SK-N-MC (cell line): ENCODE measurements at regions not wholly inside any gene's neighbourhood (a gene's known extent, or its start where the extent isn't known, plus 50 kb on each side); places are given as distances from the start of the nearest gene placed in this dataset.

ENCODE experiments used
- DNase-seq: peaks from one replicate; pipeline ENCODE4 v3.0.0-alpha.2; 2011; ENCODE audit warnings: low read depth, low spot score
- H3K27ac ChIP-seq: fragments of 200-600 bp; sonication (generic); 2 replicates; pipeline ENCODE4 v1.5.1; 2016; ENCODE audit warnings: mixed run types
- H3K36me3 ChIP-seq: fragments of 200-600 bp; sonication (generic); 2 replicates; pipeline ENCODE4 v1.6.1; 2017; ENCODE audit warnings: antibody characterized with exemption, low read length, mixed read lengths; ENCODE audit not compliant: insufficient read depth
- H3K4me3 ChIP-seq: fragments of 200-600 bp; sonication (generic); 2 replicates; pipeline ENCODE4 v1.5.1; 2016
- H3K9ac ChIP-seq: fragments of 200-600 bp; sonication (generic); 2 replicates; pipeline ENCODE4 v1.8.0; 2017; ENCODE audit warnings: mixed run types, mixed read lengths; ENCODE audit not compliant: insufficient read length
- H3K9me3 ChIP-seq: fragments of 200-600 bp; sonication (generic); 2 replicates; pipeline ENCODE4 v1.6.1; 2017; ENCODE audit warnings: low read depth, mild to moderate bottlenecking, antibody characterized with exemption, low read length, moderate library complexity, mixed read lengths
- EZH2 ChIP-seq: fragments of 200-600 bp; sonication (generic); IDR thresholded peaks from one replicate; pipeline ENCODE4 v1.6.1; 2017; ENCODE audit warnings: antibody characterized with exemption
- FOXP2 ChIP-seq: optimal IDR thresholded peaks from 2 replicates; pipeline ENCODE3; 2011; ENCODE audit warnings: mild to moderate bottlenecking, moderate library complexity; ENCODE audit not compliant: insufficient read depth; ENCODE audit errors: extremely low read length, control extremely low read depth
- POLR2AphosphoS5 ChIP-seq: IDR thresholded peaks from 2 replicates; pipeline ENCODE4 v1.6.1; 2012; ENCODE audit warnings: mild to moderate bottlenecking, low read depth, low read length, borderline replicate concordance

DNA sequence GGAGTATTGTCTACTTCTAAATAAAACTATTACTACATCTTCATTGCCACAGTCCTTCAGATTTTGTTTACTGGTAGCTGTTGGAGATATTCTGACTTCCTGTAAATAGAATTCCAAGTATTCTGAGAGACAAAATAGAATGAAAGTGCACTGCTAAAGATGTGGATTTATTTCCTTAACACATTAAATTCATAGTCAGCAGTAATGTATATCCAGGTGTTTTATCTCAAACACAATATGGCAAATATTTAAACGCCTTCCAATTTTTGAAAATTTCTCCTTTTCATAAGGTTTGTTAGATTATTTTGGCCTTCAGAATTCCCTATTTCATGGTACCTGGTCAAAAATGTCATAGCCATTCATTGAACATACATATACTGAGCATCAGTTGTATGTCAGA, 84.3 kb upstream of the MEI4 start:
- Histone ChIP-seq H3K36me3 (no peaks in the 10 kb centered on the region), H3K27ac (no peak overlapping the region), H3K9me3 (no peaks in the 10 kb centered on the region), H3K9ac (no peak overlapping the region), H3K4me3 (no peak overlapping the region)
- no peak for DNase-seq
- no peak for TF ChIP-seq EZH2
- no peak for TF ChIP-seq POLR2AphosphoS5
- no peak for TF ChIP-seq FOXP2

DNA sequence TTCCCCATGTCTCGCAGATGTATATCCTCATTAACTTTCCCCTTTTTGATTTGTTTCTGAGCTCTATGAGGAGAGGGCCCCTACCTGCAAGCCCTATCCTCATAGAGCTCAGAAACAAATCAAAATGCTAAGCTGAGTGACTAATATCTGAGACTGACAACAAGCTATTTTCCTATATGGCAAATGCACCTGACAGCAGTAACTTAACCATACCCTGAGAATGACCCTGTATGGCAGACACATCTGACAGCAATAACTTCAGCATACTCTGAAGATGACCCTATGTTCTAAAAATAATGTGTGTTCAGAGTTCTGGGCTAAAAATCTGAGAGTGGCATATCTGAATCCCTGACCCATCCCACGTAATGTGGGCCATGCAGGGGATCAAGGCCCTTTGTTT, 79.0 kb upstream of the MEI4 start:
- no peak for DNase-seq
- no peaks in the 10 kb centered on the region for H3K36me3 ChIP-seq
- no peak overlapping the region for H3K27ac ChIP-seq
- TF ChIP-seq POLR2AphosphoS5 (no peak), FOXP2 (no peak), EZH2 (no peak)
- H3K9me3 ChIP-seq: no peaks in the 10 kb centered on the region
- H3K9ac ChIP-seq: no peak overlapping the region
- no peak overlapping the region for H3K4me3 ChIP-seq

DNA sequence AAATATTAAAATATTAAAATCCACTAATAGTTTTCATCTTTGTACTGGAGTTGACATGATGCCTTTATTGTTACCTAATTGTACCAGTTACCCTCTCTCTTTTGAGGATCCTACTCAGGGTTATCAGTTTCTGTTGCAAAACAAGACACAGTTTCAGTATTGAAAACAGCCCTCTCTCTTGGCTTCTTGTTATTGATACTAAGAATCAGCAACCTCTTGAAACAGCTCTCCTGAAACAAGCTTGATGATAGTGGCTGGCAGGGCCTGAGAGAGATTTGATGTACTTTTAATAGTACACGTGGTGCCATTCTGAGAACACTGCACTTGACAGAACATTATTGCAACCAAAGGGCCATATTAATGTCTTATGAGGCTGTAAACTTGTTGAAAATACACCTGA, 64.9 kb upstream of the MEI4 start:
- DNase-seq: no peak
- Histone ChIP-seq H3K27ac (no peak overlapping the region), H3K9ac (no peak overlapping the region), H3K36me3 (no peaks in the 10 kb centered on the region), H3K9me3 (no peaks in the 10 kb centered on the region), H3K4me3 (no peak overlapping the region)
- TF ChIP-seq POLR2AphosphoS5 (no peak), EZH2 (no peak), FOXP2 (no peak)
